Cerebellar cortex (tissue), 1 donor: ENCODE measurements at regions not wholly inside any gene's neighbourhood (a gene's known extent, or its start where the extent isn't known, plus 50 kb on each side); places are given as distances from the start of the nearest gene placed in this dataset.
A peak's percentile ranks its signal among the peaks of the same experiment; 100 is the strongest.
"Not testable (repeated sequence)": the region's sequence is repeated elsewhere in the genome, so short reads cannot be mapped to it uniquely, and the experiment has no call there.

Experiments
- DNase-seq: peaks from one replicate; pipeline ENCODE4 v3.0.0-alpha.2; 2015; ENCODE audit warnings: low spot score

DNA sequence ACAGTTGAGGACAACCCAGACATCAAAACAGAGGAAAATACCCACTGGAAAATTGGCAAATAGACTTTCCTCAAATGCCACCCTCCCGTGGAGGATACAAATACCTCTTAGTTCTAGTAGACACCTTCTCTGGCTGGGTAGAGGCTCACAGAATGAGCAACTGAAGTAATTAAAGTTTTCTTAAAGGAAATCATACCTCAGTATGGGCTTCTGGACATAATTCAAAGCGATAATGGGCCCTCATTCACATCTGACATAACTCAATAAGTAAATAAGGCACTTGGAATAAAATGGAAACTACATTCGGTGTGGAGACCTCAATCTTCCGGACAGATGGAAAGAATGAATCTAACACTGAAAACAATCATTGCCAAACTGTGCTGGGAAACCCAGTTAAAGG is 115.2 kb upstream of the PLCL2 start:
- no peak for DNase-seq

- DNase-seq, result no peak
Measured at GRCh38 chr3:16770021-16770420, 114.7 kb upstream of the PLCL2 start.

DNA sequence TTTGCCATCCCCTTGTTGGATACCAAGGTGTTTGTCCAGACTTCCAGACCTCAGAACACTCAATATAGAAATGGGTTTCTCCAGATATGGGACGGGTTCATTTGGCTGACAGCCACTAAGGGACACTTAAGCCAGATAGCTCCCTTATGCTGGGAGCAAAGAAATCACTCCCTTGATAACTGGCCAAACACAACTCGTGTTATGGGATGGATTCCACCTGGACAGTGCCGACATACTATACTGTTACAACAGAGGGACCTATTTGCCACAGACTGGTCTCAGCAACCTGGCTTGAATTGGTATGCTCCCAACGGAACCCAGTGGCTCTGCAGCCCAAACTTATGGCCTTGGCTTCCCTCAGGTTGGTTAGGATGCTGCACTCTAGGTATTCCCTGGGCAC is 114.0 kb upstream of the PLCL2 start:
- no peak for DNase-seq

DNA sequence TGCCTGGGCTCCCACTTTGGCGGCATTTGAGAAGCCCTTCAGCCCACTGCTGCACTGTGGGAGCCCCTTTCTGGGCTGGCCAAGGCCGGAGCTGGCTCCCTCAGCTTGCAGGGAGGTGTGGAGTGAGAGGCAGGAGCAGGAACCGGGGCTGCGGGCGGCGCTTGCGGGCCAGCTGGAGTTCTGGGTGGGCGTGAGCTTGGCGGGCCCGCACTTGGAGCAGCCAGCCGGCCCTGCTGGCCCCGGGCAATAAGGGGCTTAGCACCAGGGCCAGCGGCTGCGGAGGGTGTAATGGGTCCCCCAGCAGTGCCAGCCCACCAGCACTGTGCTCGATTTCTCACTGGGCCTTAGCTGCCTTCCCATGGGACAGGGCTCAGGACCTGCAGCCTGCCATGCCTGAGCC is 111.2 kb upstream of the PLCL2 start:
- DNase-seq, result not testable (repeated sequence)

DNA sequence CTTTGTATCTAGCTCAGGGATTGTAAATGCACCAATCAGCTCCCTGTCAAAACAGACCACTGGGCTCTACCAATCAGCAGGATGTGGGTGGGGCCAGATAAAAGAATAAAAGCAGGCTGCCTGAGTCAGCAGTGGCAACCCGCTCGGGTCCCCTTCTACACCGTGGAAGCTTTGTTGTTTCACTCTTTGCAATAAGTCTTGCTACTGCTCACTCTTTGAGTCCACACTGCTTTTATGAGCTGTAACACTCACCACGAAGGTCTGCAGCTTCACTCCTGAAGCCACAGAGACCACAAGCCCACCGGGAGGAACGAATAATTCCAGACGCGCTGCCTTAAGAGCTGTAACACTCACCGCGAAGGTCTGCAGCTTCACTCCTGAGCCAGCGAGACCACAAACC is 110.2 kb upstream of the PLCL2 start:
- DNase-seq, result not testable (repeated sequence)

- DNase-seq, result no peak
Measured at GRCh38 chr3:16784973-16785372, 99.8 kb upstream of the PLCL2 start.

DNA sequence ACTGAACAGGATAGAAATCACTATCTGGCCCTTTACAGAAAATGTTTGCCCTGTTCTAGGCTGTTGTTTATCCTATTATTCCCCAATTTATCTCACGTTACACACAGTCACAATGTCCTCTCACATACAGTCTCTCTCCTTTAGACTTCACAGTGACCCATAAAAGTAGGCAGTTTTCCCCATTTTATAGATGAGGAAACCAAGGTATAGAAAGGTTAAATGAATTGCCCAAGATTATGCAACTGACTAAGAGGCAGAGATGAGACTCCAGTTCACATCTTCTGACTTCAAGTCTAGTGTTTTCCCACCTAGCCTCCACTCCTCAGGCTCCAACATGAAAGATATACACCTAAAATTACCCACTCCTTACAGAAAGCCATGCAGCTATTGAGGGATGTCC is 99.3 kb upstream of the PLCL2 start:
- DNase-seq, result no peak

GRCh38 chr3:16788440-16789056 is 96.2 kb upstream of the PLCL2 start:
- DNase-seq, result no peak

DNA sequence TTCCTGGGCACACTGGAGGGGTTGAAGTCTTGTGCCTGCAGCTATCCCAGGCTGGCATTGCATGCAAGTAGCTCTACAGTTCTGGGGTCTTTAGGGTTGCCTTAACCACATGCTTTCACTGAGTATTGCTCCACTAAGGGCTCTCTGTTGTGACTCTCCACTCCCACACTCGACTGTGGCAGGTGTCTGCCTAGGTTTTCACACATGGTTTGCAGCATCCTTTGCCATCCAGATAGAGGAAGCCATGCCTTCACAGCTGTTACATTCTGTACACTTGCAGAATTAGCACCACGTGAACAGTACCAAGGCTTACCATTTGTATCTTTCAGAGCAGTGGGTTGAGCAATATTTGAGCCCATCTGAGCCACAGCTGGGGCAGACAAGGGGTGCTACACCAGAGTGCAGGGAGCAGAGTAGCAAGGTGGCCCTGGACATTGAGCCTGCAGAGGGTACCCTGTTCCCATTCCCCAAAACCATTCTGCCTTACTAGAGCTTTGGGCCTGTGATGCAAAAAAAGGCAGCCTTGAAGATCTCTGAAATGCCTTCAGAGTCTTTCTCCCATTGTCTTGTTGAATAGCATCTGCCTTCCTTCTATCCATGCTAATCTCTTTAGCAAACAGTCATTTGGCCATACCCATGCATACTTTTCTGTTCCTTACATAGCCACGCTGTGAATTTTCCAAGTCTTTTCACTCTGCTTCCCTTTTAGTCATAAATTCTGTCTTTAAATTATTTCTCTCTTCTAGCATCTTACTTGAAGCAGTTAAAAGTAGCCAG is 95.2 kb upstream of the PLCL2 start:
- DNase-seq, result no peak

- DNase-seq, result no peak
Measured at GRCh38 chr3:16790432-16791400, 94.0 kb upstream of the PLCL2 start.

DNA sequence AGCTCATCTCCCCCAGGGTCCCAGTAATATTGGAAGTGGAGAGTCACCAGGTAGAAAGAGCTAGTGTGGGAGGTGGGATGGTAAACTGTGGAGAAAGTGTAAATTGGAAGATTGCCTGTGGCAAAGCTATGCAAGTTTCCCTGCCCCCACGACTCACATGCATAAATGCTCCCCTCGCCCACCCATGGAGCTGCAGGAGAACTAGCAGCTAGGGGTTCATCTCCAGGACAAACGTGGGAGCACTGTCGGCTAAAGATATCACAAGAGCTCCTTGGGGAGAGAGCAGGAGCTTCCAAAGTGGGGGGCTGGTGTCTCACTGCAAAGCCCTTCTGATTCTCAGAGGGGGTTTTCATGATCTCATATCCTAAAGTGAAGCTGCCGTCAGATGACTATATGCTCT is 91.4 kb upstream of the PLCL2 start:
- no peak for DNase-seq

GRCh38 chr3:16794257-16794656 is 90.5 kb upstream of the PLCL2 start:
- DNase-seq, result no peak

DNA sequence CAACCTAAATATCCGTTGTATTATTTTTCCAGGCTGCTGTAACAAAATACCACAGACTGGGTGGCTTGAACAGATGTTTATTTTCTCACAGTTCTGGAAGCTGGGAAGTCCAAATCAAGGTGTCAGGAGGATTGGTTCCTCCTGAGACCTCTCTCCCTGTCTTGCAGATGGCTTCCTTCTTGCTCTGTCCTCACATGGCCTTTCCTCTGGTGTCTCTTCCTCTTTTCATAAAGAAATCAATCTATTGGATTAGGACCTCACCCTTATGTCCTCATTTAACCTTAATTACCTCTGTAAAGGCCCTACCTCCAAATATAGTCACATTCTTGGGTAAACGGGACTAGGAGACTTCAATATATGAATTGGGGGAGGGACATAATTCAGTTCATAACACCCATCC is 89.2 kb upstream of the PLCL2 start:
- DNase-seq, result no peak

DNA sequence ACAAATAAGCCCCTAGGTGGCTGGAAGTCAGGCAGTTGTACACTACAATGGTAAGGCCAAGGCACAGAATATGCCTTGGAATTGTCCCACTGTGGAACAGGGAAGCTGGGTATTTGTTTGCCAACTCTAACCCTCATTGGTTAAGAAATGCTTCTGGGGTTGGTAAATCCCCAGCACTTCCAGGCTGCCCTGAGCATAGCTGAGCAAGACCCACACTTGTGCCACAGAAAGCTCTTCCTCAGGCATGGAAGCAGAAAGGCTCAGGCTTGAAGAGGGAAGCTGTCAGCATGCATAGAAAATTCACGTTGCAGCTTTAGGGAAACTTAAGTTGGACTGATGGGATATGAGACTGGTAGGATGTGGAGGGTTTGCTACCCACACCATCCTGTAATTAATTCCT is 86.9 kb upstream of the PLCL2 start:
- DNase-seq, result no peak

- DNase-seq, result no peak
Measured at GRCh38 chr3:16798738-16799137, 86.0 kb upstream of the PLCL2 start.

GRCh38 chr3:16800361-16800760 is 84.4 kb upstream of the PLCL2 start:
- no peak for DNase-seq

- DNase-seq, result no peak
Measured at GRCh38 chr3:16801223-16801622, 83.5 kb upstream of the PLCL2 start.

GRCh38 chr3:16801698-16802097 is 83.1 kb upstream of the PLCL2 start:
- DNase-seq, result peak; percentile 98

GRCh38 chr3:16802389-16802788 is 82.4 kb upstream of the PLCL2 start:
- DNase-seq, result no peak

DNA sequence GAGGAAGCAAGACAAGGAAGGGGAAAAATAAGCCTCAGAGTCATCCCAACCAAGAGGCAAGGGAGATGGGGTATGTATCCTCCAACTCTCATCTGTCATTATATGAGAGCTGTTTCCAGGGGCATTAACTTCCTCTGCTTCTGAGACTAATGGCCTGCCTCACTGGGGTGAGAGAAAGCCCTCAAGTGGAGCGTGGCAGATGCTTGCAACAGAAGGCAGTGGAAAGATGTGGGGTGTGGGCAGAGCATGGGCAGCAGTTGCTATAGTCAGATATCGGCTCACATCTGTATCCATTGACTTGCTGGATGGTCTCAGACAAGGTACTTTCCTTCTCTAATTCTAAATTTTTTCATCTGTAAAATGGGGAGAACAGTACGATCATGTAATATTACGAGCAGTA is 81.7 kb upstream of the PLCL2 start:
- no peak for DNase-seq

DNA sequence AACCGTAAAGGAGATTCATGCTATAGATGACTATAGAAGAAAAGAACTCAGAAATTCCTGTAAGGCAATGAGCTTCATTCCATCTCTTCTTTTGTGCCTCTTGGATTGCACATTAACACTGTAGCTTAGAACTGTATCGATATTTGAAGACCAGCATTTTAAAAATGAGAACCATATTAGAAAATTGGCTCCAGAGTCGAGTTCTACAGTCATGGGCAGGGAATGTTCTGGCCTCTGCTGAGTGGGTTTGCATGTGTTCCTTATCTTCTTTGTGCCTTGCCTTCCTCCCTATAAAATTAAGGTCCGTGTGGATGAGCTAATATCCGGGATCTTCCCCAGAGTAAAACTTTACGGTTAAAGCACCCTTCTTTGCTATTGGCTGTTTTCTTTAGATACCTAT is 77.4 kb upstream of the PLCL2 start:
- peak; percentile 20 for DNase-seq

GRCh38 chr3:16808393-16809107 is 76.2 kb upstream of the PLCL2 start:
- DNase-seq, result peak; percentile 83
